ENCODE measurements at regions not wholly inside any gene's neighbourhood (a gene's known extent, or its start where the extent isn't known, plus 50 kb on each side); places are given as distances from the start of the nearest gene placed in this dataset.

DNA sequence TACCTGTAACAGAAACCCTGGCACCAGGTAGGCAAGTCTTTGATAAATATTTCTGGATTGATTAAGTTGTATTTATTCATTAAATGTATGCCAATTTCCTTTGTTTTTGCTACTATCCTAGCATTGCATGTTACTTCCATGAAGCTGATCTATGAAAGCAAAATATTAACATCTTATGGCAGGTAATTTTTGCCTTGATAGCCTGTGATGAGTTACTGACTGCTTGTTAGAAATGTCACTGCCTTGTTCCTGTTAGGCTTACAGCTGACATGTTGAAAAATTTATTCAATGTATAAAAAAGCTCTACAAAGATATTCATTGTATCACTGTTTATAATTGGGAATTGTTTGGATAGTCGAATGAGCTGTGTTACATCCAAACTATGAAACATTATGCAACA, 830.1 kb downstream of the TUSC7 start:
- TF ChIP-seq, protein P1, sequence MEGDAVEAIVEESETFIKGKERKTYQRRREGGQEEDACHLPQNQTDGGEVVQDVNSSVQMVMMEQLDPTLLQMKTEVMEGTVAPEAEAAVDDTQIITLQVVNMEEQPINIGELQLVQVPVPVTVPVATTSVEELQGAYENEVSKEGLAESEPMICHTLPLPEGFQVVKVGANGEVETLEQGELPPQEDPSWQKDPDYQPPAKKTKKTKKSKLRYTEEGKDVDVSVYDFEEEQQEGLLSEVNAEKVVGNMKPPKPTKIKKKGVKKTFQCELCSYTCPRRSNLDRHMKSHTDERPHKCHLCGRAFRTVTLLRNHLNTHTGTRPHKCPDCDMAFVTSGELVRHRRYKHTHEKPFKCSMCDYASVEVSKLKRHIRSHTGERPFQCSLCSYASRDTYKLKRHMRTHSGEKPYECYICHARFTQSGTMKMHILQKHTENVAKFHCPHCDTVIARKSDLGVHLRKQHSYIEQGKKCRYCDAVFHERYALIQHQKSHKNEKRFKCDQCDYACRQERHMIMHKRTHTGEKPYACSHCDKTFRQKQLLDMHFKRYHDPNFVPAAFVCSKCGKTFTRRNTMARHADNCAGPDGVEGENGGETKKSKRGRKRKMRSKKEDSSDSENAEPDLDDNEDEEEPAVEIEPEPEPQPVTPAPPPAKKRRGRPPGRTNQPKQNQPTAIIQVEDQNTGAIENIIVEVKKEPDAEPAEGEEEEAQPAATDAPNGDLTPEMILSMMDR (IDR thresholded peaks at IDR 0.05): no peak
- no peak for TF ChIP-seq POLR2A (IDR thresholded peaks at IDR 0.05)
